ENCODE measurements at regions not wholly inside any gene's neighbourhood (a gene's known extent, or its start where the extent isn't known, plus 50 kb on each side); places are given as distances from the start of the nearest gene placed in this dataset.

DNA sequence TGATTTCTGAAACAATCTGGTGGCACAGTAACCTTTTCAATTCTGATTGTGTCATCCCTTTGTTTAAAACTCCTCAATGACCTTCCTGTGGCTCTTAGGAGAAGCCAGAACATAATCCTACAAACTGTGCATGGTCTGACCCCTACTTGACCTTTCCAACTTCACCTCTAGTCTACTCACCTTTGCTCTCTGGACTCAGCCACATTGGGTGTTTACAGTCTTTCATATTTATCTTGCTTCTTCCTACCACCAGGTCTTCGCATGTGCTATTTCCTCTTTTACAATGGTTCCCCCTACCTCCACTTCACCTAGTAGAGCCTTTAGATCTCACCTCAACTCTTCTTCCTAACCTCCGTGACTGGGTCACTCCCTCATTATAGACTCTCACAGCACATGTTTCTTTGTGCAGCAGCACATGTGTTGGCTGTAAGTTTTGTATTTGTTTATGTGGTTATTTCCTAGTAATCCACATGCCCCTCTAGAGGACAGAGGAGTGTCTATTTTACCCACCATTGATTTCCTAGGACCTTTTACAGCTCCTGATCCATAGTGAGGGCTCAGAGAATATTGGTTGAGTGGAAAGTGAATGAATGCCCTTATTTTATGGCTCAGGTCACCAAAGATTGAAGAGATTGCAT, 320.8 kb upstream of the MEIS1 start:
- H3K27me3 ChIP-seq (replicated peaks in 1 of 4; ENCODE audit: control insufficient read depth in 3 of 4, extremely low read depth in 1 of 4, insufficient read depth in 3 of 4, low read length in 3 of 4): no peaks in the 10 kb centered on the region; a peak in 1 of 7 replicates
- H4K20me1 ChIP-seq (replicated peaks in 1 of 2; ENCODE audit: control insufficient read depth in 1 of 2, insufficient read depth in 2 of 2, low read length in 2 of 2): no peaks in the 10 kb centered on the region
- H3K23ac ChIP-seq (ENCODE audit: insufficient read length): no peak overlapping the region
- no peak overlapping the region for H3K18ac ChIP-seq (ENCODE audit: extremely low read depth, low read length)
- H4K5ac ChIP-seq (ENCODE audit: insufficient read length, low read depth, low read length): no peak overlapping the region
- ChIA-PET CTCF (ENCODE audit: partially characterized antibody) (no interaction called here), POLR2A (ENCODE audit: partially characterized antibody) (no interaction called here)
- 86% methylated on average over 2 of the region's 2 CpGs; no CpG with 5 or more reads in 1 of the 2 experiments for WGBS, 2 experiments (ENCODE audit: extremely low coverage in 1 of 2, insufficient coverage in 1 of 2, insufficient read length in 1 of 2, insufficient replicate concordance in 2 of 2, low coverage in 1 of 2, low lambda C conversion rate in 2 of 2, missing lambda C conversion rate in 1 of 2)
- H3K9ac ChIP-seq (replicated peaks in 1 of 4; ENCODE audit: extremely low read depth in 1 of 4, low read depth in 3 of 4, low read length in 3 of 4): no peak overlapping the region
- H2BK5ac ChIP-seq (ENCODE audit: low read depth, low read length): no peak overlapping the region
- H3K79me1 ChIP-seq (ENCODE audit: low read depth, low read length): no peaks in the 10 kb centered on the region; the same call in 1 of the 2 replicates
- H2BK12ac ChIP-seq (ENCODE audit: low read depth, low read length): no peak overlapping the region
- no peak for FAIRE-seq
- no peak overlapping the region for H3K27ac ChIP-seq (ENCODE audit: low read depth, low read length)
- H3K4me3 ChIP-seq (ENCODE audit: extremely low read depth in 1 of 4, insufficient read depth in 2 of 4, low read depth in 3 of 4, low read length in 4 of 4): no peak overlapping the region
- H3K9me3 ChIP-seq (ENCODE audit: insufficient read depth in 2 of 2, low read depth in 1 of 2, low read length in 1 of 2): no peaks in the 10 kb centered on the region
- H2AFZ ChIP-seq (ENCODE audit: low read length): no peak overlapping the region
- no peak overlapping the region for H3K4me2 ChIP-seq (ENCODE audit: insufficient read depth in 1 of 2, low read depth in 2 of 2, low read length in 2 of 2)
- H3K79me2 ChIP-seq (ENCODE audit: control insufficient read depth in 1 of 2, insufficient read depth in 2 of 2, low read length in 2 of 2): no peaks in the 10 kb centered on the region
- H3K56ac ChIP-seq (replicated peaks; ENCODE audit: insufficient read length, low read depth, low read length): no peak overlapping the region
- H4K8ac ChIP-seq (ENCODE audit: extremely low read depth, insufficient read depth, low read length): no peak overlapping the region
- no peak overlapping the region for H2BK120ac ChIP-seq (replicated peaks; ENCODE audit: low read depth, low read length)
- H2BK15ac ChIP-seq (ENCODE audit: low read length): no peak overlapping the region
- no peak overlapping the region for H3K4ac ChIP-seq (replicated peaks; ENCODE audit: insufficient read length, low read depth, low read length)
- no peaks in the 10 kb centered on the region for H3K4me1 ChIP-seq (replicated peaks in 1 of 4; ENCODE audit: control insufficient read depth in 3 of 4, insufficient read depth in 4 of 4, low read length in 3 of 4)
- no peak overlapping the region for H2BK20ac ChIP-seq (ENCODE audit: low read length)
- H4K91ac ChIP-seq (replicated peaks; ENCODE audit: insufficient read length, low read length): no peak overlapping the region
- no peak overlapping the region for H3K14ac ChIP-seq (ENCODE audit: insufficient read length)
- no peak for DNase-seq (ENCODE audit: low read depth in 1 of 2, low spot score in 2 of 2)
- H2AK5ac ChIP-seq (ENCODE audit: low read depth, low read length): no peak overlapping the region
- H3K36me3 ChIP-seq (ENCODE audit: control insufficient read depth in 2 of 4, insufficient read depth in 4 of 4, low read length in 3 of 4): no peaks in the 10 kb centered on the region
- H3K23me2 ChIP-seq (ENCODE audit: low read depth, low read length): no peaks in the 10 kb centered on the region
- no peak for TF ChIP-seq POLR2A (IDR thresholded peaks at IDR 0.05; ENCODE audit: control extremely low read depth in 1 of 2, low read depth in 2 of 2, low read length in 2 of 2)
- no peak for TF ChIP-seq FOSL1 (IDR thresholded peaks at IDR 0.05; ENCODE audit: insufficient read depth, low read depth, low read length)
- no peak for TF ChIP-seq SIX5 (IDR thresholded peaks at IDR 0.05; ENCODE audit: low read depth, low read length)
- TF ChIP-seq NRF1 (IDR thresholded peaks at IDR 0.05; ENCODE audit: low read depth, low read length): no peak
